PFSK-1 (cell line): ENCODE measurements at regions not wholly inside any gene's neighbourhood (a gene's known extent, or its start where the extent isn't known, plus 50 kb on each side); places are given as distances from the start of the nearest gene placed in this dataset.

Experiments
- FOXP2 ChIP-seq: optimal IDR thresholded peaks from 2 replicates; pipeline ENCODE3; 2011; ENCODE audit warnings: borderline replicate concordance, control low read depth, inconsistent platforms; ENCODE audit not compliant: insufficient read depth; ENCODE audit errors: extremely low read length, extremely low read depth
- POLR2AphosphoS5 ChIP-seq: IDR thresholded peaks from 2 replicates; pipeline ENCODE4 v1.6.1; 2012; ENCODE audit warnings: low read depth, mild to moderate bottlenecking, control low read depth, low read length, moderate library complexity
- REST ChIP-seq, 2 experiments: IDR thresholded peaks; 2 replicates each; pipeline versions ENCODE4 v1.6.1 to v1.8.0; 2011 to 2012; ENCODE audit warnings: low read depth in 2 of 2, low read length in 2 of 2, control low read depth in 1 of 2, inconsistent platforms in 1 of 2, mild to moderate bottlenecking in 1 of 2, moderate library complexity in 1 of 2; ENCODE audit not compliant: insufficient read depth in 1 of 2
- SIN3A ChIP-seq: IDR thresholded peaks from 2 replicates; pipeline ENCODE4 v1.6.1; 2012; ENCODE audit warnings: mild to moderate bottlenecking, low read length, moderate library complexity, borderline replicate concordance; ENCODE audit not compliant: insufficient read depth
- TAF1 ChIP-seq: IDR thresholded peaks from 2 replicates; pipeline ENCODE4 v1.6.1; 2012; ENCODE audit warnings: low read length, control low read depth, borderline replicate concordance; ENCODE audit not compliant: insufficient read depth

- no peak for TF ChIP-seq POLR2AphosphoS5
- TF ChIP-seq FOXP2, result no peak
- no peak for TF ChIP-seq SIN3A
- TF ChIP-seq TAF1, result no peak
- TF ChIP-seq REST (IDR thresholded peaks at IDR 0.05; ENCODE audit: insufficient read depth in 1 of 2, low read depth in 2 of 2, low read length in 2 of 2), result no peak
Observed at GRCh38 chr22:48404801-48405447, 1422.7 kb downstream of the BRD1 start.

- no peak for TF ChIP-seq FOXP2
- no peak for TF ChIP-seq SIN3A
- no peak for TF ChIP-seq REST (IDR thresholded peaks at IDR 0.05; ENCODE audit: insufficient read depth in 1 of 2, low read depth in 2 of 2, low read length in 2 of 2)
- no peak for TF ChIP-seq POLR2AphosphoS5
Observed at GRCh38 chr22:48403521-48404403, 1423.9 kb downstream of the BRD1 start.

- TF ChIP-seq SIN3A, result no peak
- no peak for TF ChIP-seq POLR2AphosphoS5
- TF ChIP-seq REST (IDR thresholded peaks at IDR 0.05; ENCODE audit: insufficient read depth in 1 of 2, low read depth in 2 of 2, low read length in 2 of 2), result no peak
- no peak for TF ChIP-seq FOXP2
- no peak for TF ChIP-seq TAF1
Observed at GRCh38 chr22:48402591-48403031, 1425.1 kb downstream of the BRD1 start.

GRCh38 chr22:48398181-48398905 lies 1429.3 kb downstream of the BRD1 start:
- TF ChIP-seq TAF1 (no peak), SIN3A (no peak), POLR2AphosphoS5 (no peak)

GRCh38 chr22:48397531-48398180 lies 1430.0 kb downstream of the BRD1 start:
- TF ChIP-seq TAF1 (no peak), SIN3A (no peak), FOXP2 (no peak), REST (IDR thresholded peaks at IDR 0.05; ENCODE audit: insufficient read depth in 1 of 2, low read depth in 2 of 2, low read length in 2 of 2) (no peak), POLR2AphosphoS5 (no peak)
